GM21529 (cell line): ENCODE measurements at regions not wholly inside any gene's neighbourhood (a gene's known extent, or its start where the extent isn't known, plus 50 kb on each side); places are given as distances from the start of the nearest gene placed in this dataset.
A peak's percentile ranks its signal among the peaks of the same experiment; 100 is the strongest.
"Not testable (repeated sequence)": the region's sequence is repeated elsewhere in the genome, so short reads cannot be mapped to it uniquely, and the experiment has no call there.

Experiments used
- ATAC-seq: cut with Tn5 transposase; IDR thresholded peaks from one replicate; pipeline ENCODE4 v1.9.1; 2021; ENCODE audit not compliant: unreplicated experiment

DNA sequence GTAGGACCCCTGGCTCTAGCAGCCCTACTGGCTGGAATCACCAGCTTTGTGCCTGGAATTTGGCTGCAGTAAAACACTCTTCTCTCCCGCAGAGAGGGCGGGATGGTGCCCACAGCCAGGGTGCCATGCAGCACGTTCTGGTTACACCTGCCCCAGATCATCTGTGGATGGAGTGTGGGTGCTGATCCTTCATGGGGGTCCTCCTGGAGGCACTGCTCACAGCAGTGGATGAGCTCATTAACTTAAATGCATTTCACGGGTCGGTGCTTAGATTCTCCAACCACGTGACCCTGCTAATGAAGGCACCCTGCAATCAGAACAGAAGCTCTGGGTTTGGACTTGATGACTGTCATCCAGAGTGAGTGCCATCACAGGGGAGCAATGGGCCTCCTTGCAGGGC, 138.6 kb upstream of the AFDN start:
- no peak for ATAC-seq

DNA sequence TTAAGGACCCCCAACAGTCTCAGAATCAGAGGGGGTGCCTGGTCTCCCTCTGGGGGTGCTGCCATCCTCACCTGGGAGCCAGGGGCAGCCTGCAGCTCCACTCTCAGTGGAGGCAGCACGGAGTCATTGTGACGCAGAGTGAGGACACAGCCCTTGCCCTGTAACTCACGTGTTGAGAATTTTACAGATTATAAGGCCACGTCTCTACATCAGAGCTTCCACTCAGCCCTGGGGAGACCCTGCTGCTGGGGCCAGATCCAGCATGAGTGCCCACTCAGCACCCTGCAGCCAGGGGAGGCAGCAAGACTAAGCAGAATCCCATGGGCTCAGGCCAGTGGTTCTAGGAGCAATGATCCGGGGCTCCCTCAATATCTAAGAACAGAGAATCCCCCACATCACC, 137.4 kb upstream of the AFDN start:
- no peak for ATAC-seq

- ATAC-seq = no peak
These were observed 137.0 kb upstream of the AFDN start for GRCh38 chr6:167689751-167690150.

DNA sequence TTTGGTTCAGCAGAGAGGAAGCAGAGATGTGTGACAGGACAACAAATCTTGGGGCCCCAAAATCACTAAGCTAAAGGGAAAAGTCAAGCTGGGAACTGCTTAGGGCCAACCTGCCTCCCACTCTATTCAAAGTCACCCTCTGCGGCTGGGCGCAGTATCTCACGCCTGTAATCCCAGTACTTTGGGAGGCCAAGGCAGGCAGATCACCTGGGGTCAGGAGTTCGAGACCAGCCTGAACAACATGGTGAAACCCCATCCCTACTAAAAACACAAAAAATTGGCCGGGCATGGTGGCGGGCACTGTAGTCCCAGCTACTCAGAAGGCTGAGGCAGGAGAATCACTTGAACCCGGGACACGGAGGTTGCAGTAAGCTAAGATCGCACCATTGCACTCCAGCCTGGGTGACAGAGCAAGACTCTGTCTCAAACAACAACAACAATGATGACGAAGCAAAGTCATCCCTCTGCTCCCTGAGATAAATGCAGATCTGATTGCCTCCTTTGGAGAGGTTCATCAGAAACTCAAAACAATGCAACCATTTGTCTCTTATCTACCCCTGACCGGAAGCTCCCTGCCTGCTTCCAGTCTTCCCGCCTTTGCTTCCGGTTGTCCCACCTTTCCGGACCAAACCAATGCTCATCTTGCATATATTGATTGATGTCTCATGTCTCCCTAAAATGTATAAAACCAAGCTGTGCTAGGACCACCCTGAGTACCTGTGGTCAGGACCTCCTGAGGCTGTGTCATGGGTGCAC, 136.4 kb upstream of the AFDN start:
- not testable (repeated sequence) for ATAC-seq

DNA sequence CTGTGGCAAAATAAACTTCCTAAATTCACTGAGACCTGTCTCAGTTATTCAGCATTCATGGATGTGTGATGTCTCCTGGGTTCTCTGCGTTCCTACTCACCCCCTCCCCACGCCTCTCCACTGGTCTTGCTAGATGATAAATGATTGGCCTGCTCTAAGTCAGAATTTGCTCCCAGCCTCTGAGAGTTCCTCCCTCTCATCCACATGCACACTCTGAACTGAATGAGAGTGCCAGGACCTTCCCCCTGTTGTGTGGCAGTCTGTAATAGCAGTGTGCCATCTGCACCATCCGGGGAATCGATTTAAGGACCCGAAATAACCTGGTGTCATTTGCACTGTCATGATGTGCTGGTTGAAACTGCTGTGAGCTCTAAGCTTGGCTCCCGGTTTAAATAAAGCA, 135.8 kb upstream of the AFDN start:
- ATAC-seq = no peak

GRCh38 chr6:167691533-167692312, 135.0 kb upstream of the AFDN start:
- no peak for ATAC-seq

- not testable (repeated sequence) for ATAC-seq
These were observed 133.2 kb upstream of the AFDN start for GRCh38 chr6:167693478-167693877.

DNA sequence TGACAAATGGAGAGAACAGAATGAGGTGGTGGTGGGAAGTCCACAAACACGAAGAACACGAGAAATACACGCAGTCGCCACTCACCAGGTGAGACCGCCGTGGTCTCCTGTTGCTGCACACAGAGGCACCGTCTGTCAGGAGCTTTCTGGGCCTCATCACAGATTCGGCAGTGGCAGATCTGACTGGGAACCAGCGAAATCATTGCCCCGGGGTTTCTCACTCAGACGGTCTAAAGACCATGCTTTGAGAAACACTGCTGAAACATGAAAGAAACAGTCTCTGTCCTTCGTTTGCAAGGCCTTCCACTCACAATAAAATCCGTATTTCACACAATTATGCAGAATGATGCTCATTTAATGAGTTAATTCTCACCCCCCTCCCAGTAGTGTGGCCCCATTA, 130.9 kb upstream of the AFDN start:
- no peak for ATAC-seq

GRCh38 chr6:167696296-167696695, 130.4 kb upstream of the AFDN start:
- ATAC-seq = no peak

- no peak for ATAC-seq
These were observed 129.4 kb upstream of the AFDN start for GRCh38 chr6:167697316-167697715.

DNA sequence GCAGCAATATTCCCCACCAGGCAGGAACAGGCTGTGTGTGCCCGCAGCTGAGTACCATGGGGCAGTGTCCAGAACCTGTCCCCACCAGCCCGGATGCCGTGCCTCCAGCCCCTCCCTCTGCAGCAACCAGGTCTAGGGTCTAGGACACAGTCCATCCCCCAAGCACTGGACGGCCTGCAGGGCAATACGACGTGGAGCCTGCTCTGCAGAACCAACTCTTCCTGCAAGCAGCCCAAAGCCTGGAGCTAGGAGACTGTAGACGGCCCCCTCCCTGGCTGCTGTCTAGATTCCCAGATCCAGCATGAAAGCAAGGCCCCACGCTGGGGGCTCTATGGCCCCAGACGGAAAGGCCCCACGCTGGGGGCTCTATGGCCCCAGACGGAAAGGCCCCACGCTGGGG, 128.2 kb upstream of the AFDN start:
- no peak for ATAC-seq

DNA sequence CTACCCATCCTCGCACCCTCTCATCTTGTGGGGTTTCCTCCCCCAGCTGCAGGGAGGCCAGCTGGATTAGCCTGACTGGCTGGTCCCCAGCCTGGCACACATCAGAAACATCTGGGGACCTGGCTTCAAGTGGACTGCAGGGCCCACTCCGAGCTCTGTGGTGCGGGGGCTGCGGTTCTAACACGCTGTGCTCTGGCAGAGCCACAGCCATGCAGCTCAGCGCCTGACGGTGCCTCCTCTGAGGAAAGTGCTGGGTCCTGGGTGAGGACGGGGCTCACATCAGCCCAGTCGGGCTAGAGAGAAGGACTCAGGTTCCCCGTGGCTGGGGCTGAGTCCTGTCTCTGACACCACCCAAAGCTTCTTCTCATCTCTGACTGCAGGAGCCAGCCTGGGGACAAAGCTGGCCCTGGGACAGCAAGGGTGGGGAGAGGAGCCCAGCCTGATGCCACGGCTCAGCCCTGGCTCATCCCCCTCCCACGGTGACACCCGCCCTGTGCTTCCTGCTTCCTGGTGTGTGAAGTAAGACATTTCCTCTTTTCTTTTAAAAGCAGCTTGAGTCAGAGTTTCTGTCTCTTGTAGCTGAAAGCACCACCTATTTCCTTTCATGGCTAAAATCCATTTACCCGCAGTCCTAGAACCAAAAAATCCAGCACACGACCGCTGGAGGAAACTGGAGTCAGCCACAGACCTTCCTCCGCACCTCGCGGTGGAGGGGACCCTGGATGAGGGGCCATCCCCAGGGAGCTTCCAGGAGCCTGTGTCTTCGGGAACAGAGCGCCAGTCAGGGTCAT, 127.4 kb upstream of the AFDN start:
- ATAC-seq = peak; percentile 96

DNA sequence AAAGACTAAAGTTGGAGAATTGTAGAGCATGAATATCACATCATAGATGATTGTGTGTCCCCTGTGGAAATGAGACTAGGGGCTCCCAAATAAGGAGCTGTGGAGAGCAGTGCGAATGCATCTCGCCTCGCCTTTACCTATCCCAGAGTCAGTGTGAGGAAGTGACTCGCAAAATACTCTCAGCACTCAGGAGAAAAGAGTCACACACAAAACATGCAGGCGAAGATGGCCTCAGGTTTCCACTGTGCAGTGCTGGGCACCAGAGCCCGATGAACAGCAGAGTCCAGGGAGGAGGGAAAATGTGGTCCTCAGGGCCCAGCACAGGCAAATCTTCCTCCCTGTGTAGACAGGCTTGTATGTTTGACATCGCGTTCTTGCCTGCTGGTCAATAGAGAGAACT, 126.5 kb upstream of the AFDN start:
- ATAC-seq = no peak

DNA sequence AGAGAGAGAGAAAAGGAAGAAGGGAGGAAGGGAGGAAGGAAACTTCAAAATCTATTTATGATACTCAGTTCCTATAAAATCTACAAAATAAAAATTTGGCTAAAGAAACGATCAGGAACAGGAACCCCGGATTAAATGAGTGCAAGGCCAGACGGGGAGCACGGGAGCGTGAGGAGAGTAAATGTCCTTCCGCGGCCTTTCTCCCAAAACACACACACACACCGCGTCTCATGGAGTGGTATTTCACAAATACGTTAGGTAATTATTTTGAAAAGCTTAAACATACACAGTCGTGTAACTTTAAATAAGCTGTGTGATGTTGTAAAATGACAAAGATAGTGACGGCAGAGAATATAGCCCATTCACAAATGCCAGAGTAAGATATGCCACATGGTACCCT, 125.7 kb upstream of the AFDN start:
- no peak for ATAC-seq

DNA sequence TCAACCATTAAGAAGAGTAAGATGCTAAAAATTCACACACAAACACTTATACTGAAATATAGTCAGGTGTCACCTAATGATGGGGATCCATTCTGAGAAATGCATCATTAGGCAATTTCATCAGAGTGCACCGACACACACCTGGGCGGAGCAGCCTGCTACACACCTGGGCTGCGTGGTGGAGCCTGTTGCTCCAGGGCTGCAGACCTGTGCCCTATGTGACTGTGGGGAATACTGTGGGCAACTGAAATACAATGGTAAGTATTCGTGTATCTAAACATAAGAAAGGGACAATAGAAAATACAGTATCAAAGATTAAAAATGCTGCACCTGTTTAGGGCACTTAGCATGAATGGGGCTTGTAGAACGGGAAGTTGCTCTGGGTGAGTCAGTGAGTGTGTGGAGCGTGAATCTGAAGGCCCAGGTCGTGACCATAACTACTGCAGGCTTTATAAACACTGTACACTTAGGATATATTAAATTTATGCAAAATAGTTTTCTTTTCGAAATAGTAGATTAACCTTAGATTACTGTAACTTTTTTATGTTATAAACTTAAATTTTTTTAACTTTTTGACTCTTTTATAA, 124.4 kb upstream of the AFDN start:
- no peak for ATAC-seq

DNA sequence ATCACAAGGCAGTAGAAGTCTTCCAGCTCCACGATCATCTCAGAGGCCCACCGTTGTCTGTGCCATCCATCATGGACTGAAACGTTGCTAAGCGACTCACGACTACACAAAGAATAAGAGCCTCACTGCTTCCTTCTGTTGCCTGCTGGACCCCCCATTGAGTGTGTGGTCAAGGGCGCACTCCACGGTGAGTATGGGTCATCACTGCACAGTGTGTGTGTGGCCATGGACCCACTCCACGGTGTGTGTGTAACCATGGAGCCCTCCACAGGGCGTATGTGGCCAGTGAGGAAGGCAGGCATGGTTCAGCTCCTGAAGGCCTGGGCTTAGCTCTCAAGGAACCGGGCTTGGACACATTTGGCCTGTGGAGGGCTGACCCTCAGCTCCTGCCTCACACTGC, 123.4 kb upstream of the AFDN start:
- ATAC-seq = no peak

DNA sequence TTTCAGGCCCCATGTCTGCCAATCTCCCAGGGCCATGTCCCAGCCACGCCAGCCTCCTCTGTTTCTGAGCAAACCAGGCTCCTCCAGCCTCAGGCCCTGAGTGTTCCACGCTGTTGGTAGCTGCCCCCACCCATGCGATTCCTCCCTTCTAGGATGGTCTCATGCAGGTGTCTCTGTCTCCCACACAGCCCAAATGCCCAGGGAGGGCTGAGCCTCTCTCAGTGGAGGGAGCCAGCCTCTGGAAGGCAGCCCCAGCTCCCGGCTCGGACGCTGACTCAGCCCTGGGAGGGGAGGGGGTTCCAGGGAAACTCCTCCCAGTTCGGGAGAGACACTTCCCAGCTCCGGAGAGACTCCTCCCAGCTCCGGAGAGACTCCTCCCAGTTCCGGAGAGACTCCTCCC, 122.9 kb upstream of the AFDN start:
- ATAC-seq = no peak

DNA sequence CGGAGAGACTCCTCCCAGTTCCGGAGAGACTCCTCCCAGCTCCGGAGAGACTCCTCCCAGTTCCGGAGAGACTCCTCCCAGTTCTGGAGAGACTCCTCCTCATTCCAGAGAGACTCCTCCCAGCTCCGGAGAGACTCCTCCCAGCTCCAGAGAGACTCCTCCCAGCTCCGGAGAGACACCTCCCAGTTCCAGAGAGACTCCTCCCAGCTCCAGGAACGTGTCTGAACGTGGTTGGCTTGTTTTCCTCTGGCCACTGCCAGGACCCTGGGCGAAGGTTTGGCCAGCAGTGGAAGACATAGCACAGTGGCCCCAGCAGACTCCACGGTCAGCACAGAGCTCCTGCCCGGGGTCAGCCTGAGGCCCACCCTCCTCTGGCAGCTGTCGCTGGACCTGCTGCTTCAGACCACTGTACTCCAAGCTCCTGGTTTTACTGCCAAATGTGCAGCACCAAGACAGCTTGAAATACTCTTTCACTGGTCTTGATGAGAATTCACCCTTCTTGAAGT, 122.3 kb upstream of the AFDN start:
- no peak for ATAC-seq

- ATAC-seq = no peak
These were observed 121.4 kb upstream of the AFDN start for GRCh38 chr6:167705211-167705750.

DNA sequence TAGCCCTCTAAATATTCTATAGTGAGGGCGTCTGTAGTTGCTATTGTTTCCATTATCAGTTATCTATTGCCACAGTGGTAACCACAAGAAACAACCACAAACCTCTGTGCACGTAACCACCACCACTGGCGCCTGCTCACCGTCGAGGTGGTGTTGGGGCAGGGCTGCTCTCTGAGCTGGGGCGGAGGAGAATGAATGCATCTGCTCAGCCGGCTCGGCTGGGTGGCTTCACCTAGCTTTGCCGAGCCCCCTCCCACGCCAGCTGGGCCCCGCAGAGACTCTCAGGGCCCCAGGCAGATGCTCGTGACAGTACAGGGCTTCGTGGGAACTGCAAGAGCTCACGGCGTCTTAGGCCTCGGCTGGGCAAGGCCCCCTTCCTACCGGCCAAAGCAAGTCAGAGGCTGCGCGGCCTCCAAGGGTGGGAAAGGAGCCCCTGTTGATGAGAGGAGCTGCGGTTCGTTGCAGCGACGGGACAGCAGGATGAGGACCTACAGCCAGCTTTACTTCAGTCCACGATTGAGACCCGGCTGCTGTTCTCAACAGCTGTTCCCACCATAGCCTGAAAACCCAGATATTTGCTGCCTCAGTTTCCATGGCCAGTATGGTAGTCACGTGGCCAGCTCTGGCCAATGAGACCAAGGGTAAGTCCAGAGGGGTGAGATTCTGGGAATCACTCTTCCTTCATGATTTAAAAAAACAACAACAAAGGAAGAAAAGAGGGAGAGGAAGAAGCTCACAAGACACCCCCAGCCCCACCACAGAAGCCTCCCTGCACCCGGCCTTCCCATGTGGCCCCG, 120.2 kb upstream of the AFDN start:
- ATAC-seq = peak; percentile 92
